NOMO-1 (cell line): ENCODE measurements at regions not wholly inside any gene's neighbourhood (a gene's known extent, or its start where the extent isn't known, plus 50 kb on each side); places are given as distances from the start of the nearest gene placed in this dataset.
"Not testable (repeated sequence)": the region's sequence is repeated elsewhere in the genome, so short reads cannot be mapped to it uniquely, and the experiment has no call there.

Experiments
- DNase-seq, 2 experiments: peaks; one replicate each; lab custom pipeline; 2025; ENCODE audit not compliant: unreplicated experiment in 2 of 2; lab: John Stamatoyannopoulos, UW

GRCh38 chr1:146292940-146293936, 64.4 kb upstream of the NOTCH2NLA start:
- not testable (repeated sequence) for DNase-seq

DNA sequence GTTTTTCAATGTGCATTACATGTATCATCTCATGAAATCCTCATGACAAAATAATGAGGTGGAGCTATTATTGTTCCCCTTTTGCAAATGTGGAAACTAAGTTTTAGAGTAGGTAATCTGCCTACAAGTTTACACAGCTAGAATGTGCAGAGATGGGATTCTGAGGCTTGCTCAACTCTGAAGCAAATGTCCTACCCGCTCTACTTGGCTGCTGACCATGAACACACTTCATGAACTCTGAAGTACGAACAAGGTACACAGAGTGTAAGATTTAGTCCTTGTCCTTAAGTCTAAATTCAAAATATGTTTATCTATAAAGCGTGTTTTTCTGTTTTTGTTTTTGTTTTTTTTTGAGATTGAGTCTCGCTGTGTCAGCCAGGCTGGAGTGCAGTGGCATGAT, 63.6 kb upstream of the NOTCH2NLA start:
- not testable (repeated sequence) for DNase-seq

- DNase-seq, result not testable (repeated sequence)
These were observed 59.1 kb upstream of the NOTCH2NLA start for GRCh38 chr1:146287881-146288280.

GRCh38 chr1:146284760-146285159, 55.9 kb upstream of the NOTCH2NLA start:
- DNase-seq, result not testable (repeated sequence)

- not testable (repeated sequence) for DNase-seq
These were observed 54.7 kb upstream of the NOTCH2NLA start for GRCh38 chr1:146283527-146283880.

GRCh38 chr1:146282807-146283526, 54.1 kb upstream of the NOTCH2NLA start:
- DNase-seq, result not testable (repeated sequence)

GRCh38 chr1:146281522-146281921, 52.7 kb upstream of the NOTCH2NLA start:
- DNase-seq, result not testable (repeated sequence)

DNA sequence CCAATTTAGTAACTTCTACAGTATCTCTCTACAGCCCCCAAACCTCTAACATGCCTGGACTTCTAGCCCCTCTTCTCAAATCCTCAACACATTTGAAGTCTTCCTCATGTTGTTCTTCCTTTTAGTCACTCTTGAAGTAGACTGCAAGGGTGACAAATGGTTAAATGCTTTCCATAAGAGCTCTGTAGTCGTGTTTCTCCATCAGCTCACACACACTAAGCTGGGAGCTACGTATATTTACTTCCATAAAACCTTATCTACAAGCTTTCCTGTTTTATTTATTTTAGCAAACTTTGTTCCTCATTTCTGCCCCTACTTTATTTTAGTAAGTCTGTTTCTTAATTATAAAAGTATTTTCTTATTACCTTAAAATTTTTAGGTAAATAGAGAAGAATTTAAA, 49.9 kb upstream of the NOTCH2NLA start:
- not testable (repeated sequence) for DNase-seq
